ENCODE measurements at regions not wholly inside any gene's neighbourhood (a gene's known extent, or its start where the extent isn't known, plus 50 kb on each side); places are given as distances from the start of the nearest gene placed in this dataset.

DNA sequence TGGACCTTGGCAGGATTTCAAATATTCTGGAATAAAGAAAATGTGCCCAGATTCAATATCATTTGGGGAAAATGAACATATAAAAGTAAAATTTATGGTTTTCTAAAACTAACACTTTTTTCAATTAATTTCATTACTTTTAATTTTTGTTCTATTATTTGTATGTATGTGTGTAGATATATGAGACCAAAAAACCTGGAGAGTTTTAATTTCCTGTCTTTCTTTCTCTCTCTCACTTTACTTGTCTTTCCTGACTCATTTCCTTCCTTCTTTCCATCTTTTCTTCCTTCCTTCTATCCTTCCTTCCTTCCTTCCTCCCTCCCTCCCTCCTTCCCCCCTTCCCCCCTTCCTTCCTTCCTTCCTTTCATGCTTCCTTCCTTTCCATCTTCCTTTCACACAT, 137.0 kb downstream of the NPR3 start:
- Histone ChIP-seq H2AFZ (ENCODE audit: low read depth) (no peak overlapping the region), H3K4me1 (ENCODE audit: control insufficient read depth in 1 of 2, insufficient read depth in 2 of 2, low read depth in 1 of 2, low read length in 1 of 2) (peaks cover 0 to 5% of the 10 kb centered on the region in 2 experiments; a peak in 1 of 4 replicates), H3K9me2 (no peaks in the 10 kb centered on the region), H3K27ac (ENCODE audit: low read depth in 2 of 2, low read length in 1 of 2) (no peak overlapping the region; a peak in 1 of 4 replicates), H4K20me1 (ENCODE audit: insufficient read depth) (no peaks in the 10 kb centered on the region), H3F3A (replicated peaks; ENCODE audit: insufficient read depth) (peaks cover 12% of the 10 kb centered on the region), H3K4me2 (no peak overlapping the region), H3K9me3 (no peaks in the 10 kb centered on the region), H3K4me3 (ENCODE audit: low read depth in 2 of 2, low read length in 1 of 2) (no peak overlapping the region), H3K9ac (no peak overlapping the region), H3K79me2 (ENCODE audit: insufficient read depth) (no peaks in the 10 kb centered on the region), H3K36me3 (replicated peaks in 1 of 2; ENCODE audit: control insufficient read depth in 1 of 2, insufficient read depth in 2 of 2, low read length in 1 of 2) (no peaks in the 10 kb centered on the region), H3K27me3 (ENCODE audit: insufficient read depth) (no peaks in the 10 kb centered on the region)
- TF ChIP-seq GABPA (IDR thresholded peaks at IDR 0.05; ENCODE audit: low read depth) (no peak), SMC3 (IDR thresholded peaks at IDR 0.05; ENCODE audit: low read depth, low read length) (no peak), CTCF (IDR thresholded peaks at IDR 0.05) (no peak), MEF2A (IDR thresholded peaks at IDR 0.05; ENCODE audit: borderline replicate concordance, low read depth) (no peak), NRF1 (IDR thresholded peaks at IDR 0.05; ENCODE audit: low read depth, low read length) (no peak), FOSL2 (IDR thresholded peaks at IDR 0.05; ENCODE audit: borderline replicate concordance, low read depth) (no peak), SIN3A (IDR thresholded peaks at IDR 0.05; ENCODE audit: borderline replicate concordance, low read depth, low read length) (no peak), TCF12 (IDR thresholded peaks at IDR 0.05) (no peak), YY1 (IDR thresholded peaks at IDR 0.05; ENCODE audit: low read depth) (no peak), EP300 (IDR thresholded peaks at IDR 0.05; ENCODE audit: borderline replicate concordance in 1 of 2, low read depth in 1 of 2, low read length in 1 of 2) (no peak), RFX5 (IDR thresholded peaks at IDR 0.05; ENCODE audit: low read length) (no peak)
- CTCF ChIA-PET = no interaction called here
- no peak for DNase-seq
- POLR2A ChIA-PET = no interaction called here

- no peaks in the 10 kb centered on the region for H3K9me2 ChIP-seq
- H3K9ac ChIP-seq = no peak overlapping the region
- no peaks in the 10 kb centered on the region for H3K79me2 ChIP-seq (ENCODE audit: insufficient read depth)
- DNase-seq = no peak
- ChIA-PET POLR2A (no interaction called here), CTCF (no interaction called here)
- peaks cover 12% of the 10 kb centered on the region for H3F3A ChIP-seq (replicated peaks; ENCODE audit: insufficient read depth)
- no peaks in the 10 kb centered on the region for H4K20me1 ChIP-seq (ENCODE audit: insufficient read depth)
- no peaks in the 10 kb centered on the region for H3K27me3 ChIP-seq (ENCODE audit: insufficient read depth)
- H3K4me3 ChIP-seq (ENCODE audit: low read depth in 2 of 2, low read length in 1 of 2) = no peak overlapping the region
- H2AFZ ChIP-seq (ENCODE audit: low read depth) = no peak overlapping the region
- no peak overlapping the region for H3K4me2 ChIP-seq
- H3K27ac ChIP-seq (ENCODE audit: low read depth in 2 of 2, low read length in 1 of 2) = no peak overlapping the region; a peak in 1 of 4 replicates
- peaks cover 0 to 4% of the 10 kb centered on the region in 2 experiments; a peak in 1 of 4 replicates for H3K4me1 ChIP-seq (ENCODE audit: control insufficient read depth in 1 of 2, insufficient read depth in 2 of 2, low read depth in 1 of 2, low read length in 1 of 2)
- no peaks in the 10 kb centered on the region for H3K36me3 ChIP-seq (replicated peaks in 1 of 2; ENCODE audit: control insufficient read depth in 1 of 2, insufficient read depth in 2 of 2, low read length in 1 of 2)
- TF ChIP-seq NRF1 (IDR thresholded peaks at IDR 0.05; ENCODE audit: low read depth, low read length) = no peak
- TF ChIP-seq NFIC (IDR thresholded peaks at IDR 0.05; ENCODE audit: borderline replicate concordance) = peak; percentile 17; the same call in 1 of the 2 replicates
- no peaks in the 10 kb centered on the region for H3K9me3 ChIP-seq
- WGBS (ENCODE audit: low lambda C conversion rate) = 24% methylated on average over 3 of the region's 3 CpGs
Measured at GRCh38 chr5:32848681-32849080, 137.6 kb downstream of the NPR3 start.
